Left ventricle myocardium inferior (tissue), 1 donor: ENCODE measurements at regions not wholly inside any gene's neighbourhood (a gene's known extent, or its start where the extent isn't known, plus 50 kb on each side); places are given as distances from the start of the nearest gene placed in this dataset.

Source experiments
- DNase-seq: peaks from one replicate; pipeline ENCODE4 v3.0.0-alpha.2; 2020
- H3K27ac ChIP-seq: fragments of 200-600 bp; replicated peaks from 2 replicates; pipeline ENCODE4 v1.8.0; 2021
- H3K27me3 ChIP-seq: fragments of 200-600 bp; 2 replicates; pipeline ENCODE4 v1.8.0; 2021; ENCODE audit warnings: low read depth
- H3K36me3 ChIP-seq: fragments of 200-600 bp; 2 replicates; pipeline ENCODE4 v1.8.0; 2021
- H3K4me1 ChIP-seq: fragments of 200-600 bp; 2 replicates; pipeline ENCODE4 v1.8.0; 2021
- H3K4me3 ChIP-seq: fragments of 200-600 bp; 2 replicates; pipeline ENCODE4 v1.8.0; 2021; ENCODE audit warnings: mild to moderate bottlenecking, moderate library complexity
- H3K9me3 ChIP-seq: fragments of 200-600 bp; replicated peaks from 2 replicates; pipeline ENCODE4 v1.8.0; 2021
- CTCF ChIP-seq: fragments of 200-600 bp; IDR thresholded peaks from 2 replicates; pipeline ENCODE4 v1.8.0; 2021; ENCODE audit warnings: antibody characterized with exemption, mild to moderate bottlenecking, borderline replicate concordance
- intact Hi-C: fragments of 100-400 bp; cut with micrococcal nuclease; formaldehyde crosslinking; loops from one replicate; pipeline ENCODE4 v1.11.0; 2022
- donor health status: DM: no; HTN: yes; CAD: no; lungs with severe emphysema.

GRCh38 chr14:36441283-36441682 lies 78.7 kb downstream of the NKX2-1 start:
- peaks cover 95% of the 10 kb centered on the region for H3K27me3 ChIP-seq
- no peak overlapping the region for H3K4me3 ChIP-seq
- no peaks in the 10 kb centered on the region for H3K36me3 ChIP-seq
- DNase-seq = no peak
- H3K4me1 ChIP-seq = no peaks in the 10 kb centered on the region
- no peak for TF ChIP-seq CTCF
- no peaks in the 10 kb centered on the region for H3K9me3 ChIP-seq
- no peak overlapping the region for H3K27ac ChIP-seq
- intact Hi-C loops = no loop called here

- Histone ChIP-seq H3K4me1 (no peaks in the 10 kb centered on the region), H3K27me3 (peaks cover 92% of the 10 kb centered on the region), H3K36me3 (no peaks in the 10 kb centered on the region), H3K4me3 (no peak overlapping the region), H3K27ac (no peak overlapping the region), H3K9me3 (no peaks in the 10 kb centered on the region)
- intact Hi-C loops = no loop called here
- no peak for DNase-seq
- TF ChIP-seq CTCF = no peak
Observed at GRCh38 chr14:36439766-36440165, 80.3 kb downstream of the NKX2-1 start.

GRCh38 chr14:36438883-36439282 lies 81.1 kb downstream of the NKX2-1 start:
- intact Hi-C loops = no loop called here
- peaks cover 83% of the 10 kb centered on the region for H3K27me3 ChIP-seq
- no peak for TF ChIP-seq CTCF

GRCh38 chr14:36430662-36431084 lies 89.4 kb downstream of the NKX2-1 start:
- no peak for TF ChIP-seq CTCF
- no peaks in the 10 kb centered on the region for H3K9me3 ChIP-seq
- H3K27me3 ChIP-seq = peaks cover 12% of the 10 kb centered on the region
- H3K4me3 ChIP-seq = no peak overlapping the region
- H3K4me1 ChIP-seq = no peaks in the 10 kb centered on the region
- no peak for DNase-seq
- intact Hi-C loops = no loop called here
- H3K36me3 ChIP-seq = no peaks in the 10 kb centered on the region
- no peak overlapping the region for H3K27ac ChIP-seq

More at GRCh38 chr14:36438883-36439282, 81.1 kb downstream of the NKX2-1 start:
- DNase-seq = no peak
- Histone ChIP-seq H3K4me1 (no peaks in the 10 kb centered on the region), H3K27ac (no peak overlapping the region), H3K9me3 (no peaks in the 10 kb centered on the region), H3K4me3 (no peak overlapping the region), H3K36me3 (no peaks in the 10 kb centered on the region)

- intact Hi-C loops = no loop called here
- Histone ChIP-seq H3K9me3 (no peaks in the 10 kb centered on the region), H3K4me1 (no peaks in the 10 kb centered on the region), H3K27me3 (peaks cover 7% of the 10 kb centered on the region), H3K36me3 (no peaks in the 10 kb centered on the region), H3K27ac (no peak overlapping the region), H3K4me3 (no peak overlapping the region)
- no peak for TF ChIP-seq CTCF
- DNase-seq = no peak
Observed at GRCh38 chr14:36430169-36430568, 89.9 kb downstream of the NKX2-1 start.

- H3K9me3 ChIP-seq = no peaks in the 10 kb centered on the region
- H3K27ac ChIP-seq = no peak overlapping the region
- intact Hi-C loops = no loop called here
- TF ChIP-seq CTCF = no peak
- no peak overlapping the region for H3K4me3 ChIP-seq
- H3K27me3 ChIP-seq = peaks cover 7% of the 10 kb centered on the region
- DNase-seq = no peak
- H3K4me1 ChIP-seq = no peaks in the 10 kb centered on the region
- H3K36me3 ChIP-seq = no peaks in the 10 kb centered on the region
Observed at GRCh38 chr14:36429692-36430091, 90.3 kb downstream of the NKX2-1 start.
